Left lung (tissue), 4 donors: ENCODE measurements at regions not wholly inside any gene's neighbourhood (a gene's known extent, or its start where the extent isn't known, plus 50 kb on each side); places are given as distances from the start of the nearest gene placed in this dataset.
"Not testable (repeated sequence)": the region's sequence is repeated elsewhere in the genome, so short reads cannot be mapped to it uniquely, and the experiment has no call there.

Source experiments
- ATAC-seq: fragments of 200-7000 bp; cut with Tn5 transposase; one replicate; pipeline ENCODE4 v1.9.1; 2020; ENCODE audit warnings: moderate library complexity
- DNase-seq, 4 donors: peaks; one replicate each; pipeline ENCODE4 v3.0.0-alpha.2; 2013 to 2020
- H3K27ac ChIP-seq, 2 donors: fragments of 200-600 bp; sonication (generic) in 1 of 2; one replicate each; pipeline versions ENCODE4 v1.5.0 to v1.8.0; 2020 to 2021
- H3K27me3 ChIP-seq, 2 donors: fragments of 200-600 bp; sonication (generic) in 1 of 2; one replicate each; pipeline versions ENCODE4 v1.5.0 to v1.8.0; 2020 to 2021
- H3K36me3 ChIP-seq, 2 donors: fragments of 200-600 bp; sonication (generic) in 1 of 2; one replicate each; pipeline versions ENCODE4 v1.5.0 to v1.8.0; 2020 to 2021
- H3K4me1 ChIP-seq, 2 donors: fragments of 200-600 bp; one replicate each; pipeline ENCODE4 v1.8.0; 2021
- H3K4me3 ChIP-seq, 2 donors: fragments of 200-600 bp; sonication (generic) in 1 of 2; one replicate each; pipeline versions ENCODE4 v1.5.0 to v1.8.0; 2020 to 2021; ENCODE audit warnings: mild to moderate bottlenecking in 1 of 2
- H3K9me3 ChIP-seq, 2 donors: fragments of 200-600 bp; sonication (generic) in 1 of 2; one replicate each; pipeline versions ENCODE4 v1.5.0 to v1.8.0; 2020 to 2021
- CTCF ChIP-seq, 2 donors: fragments of 200-600 bp; sonication (generic) in 1 of 2; IDR thresholded peaks; one replicate each; pipeline versions ENCODE4 v1.5.0 to v1.8.0; 2021; ENCODE audit warnings: antibody characterized with exemption in 2 of 2
- intact Hi-C, 2 donors: fragments of 100-400 bp; cut with DNase I; formaldehyde crosslinking; loops; one replicate each; pipeline versions ENCODE4 v1.11.2 to v1.14.2; 2022
- donor health status: DM: no; HTN: yes; CAD: no.
- donor health status: DM: no; HTN: no; CAD: no.

- DNase-seq, H3K4me3 ChIP-seq, H3K36me3 ChIP-seq, H3K4me1 ChIP-seq, ATAC-seq, intact Hi-C loops, H3K27me3 ChIP-seq, H3K27ac ChIP-seq, H3K9me3 ChIP-seq: not testable (repeated sequence)
These were observed 215.0 kb downstream of the STIM2 start for GRCh38 chr4:27075603-27076002.

- no peak for ATAC-seq
- no peak for TF ChIP-seq CTCF (IDR thresholded peaks at IDR 0.05)
- H3K27ac ChIP-seq: no peak overlapping the region
These were observed 218.4 kb downstream of the STIM2 start for GRCh38 chr4:27078934-27079455.

GRCh38 chr4:27081675-27082586 is 221.3 kb downstream of the STIM2 start:
- ATAC-seq (no peak), DNase-seq (no peak)
- Histone ChIP-seq H3K27me3 (peaks cover 15 to 39% of the 10 kb centered on the region in 2 donors), H3K27ac (no peak overlapping the region), H3K4me1 (peaks cover 0 to 8% of the 10 kb centered on the region in 2 donors), H3K9me3 (no peaks in the 10 kb centered on the region), H3K36me3 (no peaks in the 10 kb centered on the region), H3K4me3 (no peak overlapping the region)
- TF ChIP-seq CTCF (IDR thresholded peaks at IDR 0.05): no peak
- intact Hi-C loops: no loop called here

More at GRCh38 chr4:27078934-27079455, 218.4 kb downstream of the STIM2 start:
- Histone ChIP-seq H3K4me3 (no peak overlapping the region), H3K4me1 (no peaks in the 10 kb centered on the region), H3K27me3 (peaks cover 0 to 9% of the 10 kb centered on the region in 2 donors), H3K36me3 (no peaks in the 10 kb centered on the region), H3K9me3 (no peaks in the 10 kb centered on the region)
- DNase-seq: no peak
- intact Hi-C loops: no loop called here

GRCh38 chr4:27082776-27083175 is 222.1 kb downstream of the STIM2 start:
- Histone ChIP-seq H3K36me3 (no peaks in the 10 kb centered on the region), H3K9me3 (no peaks in the 10 kb centered on the region), H3K4me3 (no peak overlapping the region), H3K27me3 (peaks cover 15 to 46% of the 10 kb centered on the region in 2 donors), H3K4me1 (peaks cover 0 to 8% of the 10 kb centered on the region in 2 donors), H3K27ac (no peak overlapping the region)
- DNase-seq: no peak
- TF ChIP-seq CTCF (IDR thresholded peaks at IDR 0.05): no peak
- intact Hi-C loops: no loop called here
- ATAC-seq: no peak

- intact Hi-C loops: no loop called here
- H3K4me3 ChIP-seq: no peak overlapping the region
- H3K27me3 ChIP-seq: peaks cover 15 to 59% of the 10 kb centered on the region in 2 donors
- H3K27ac ChIP-seq: no peak overlapping the region
- TF ChIP-seq CTCF (IDR thresholded peaks at IDR 0.05): no peak
- no peaks in the 10 kb centered on the region for H3K36me3 ChIP-seq
- peaks cover 0 to 8% of the 10 kb centered on the region in 2 donors for H3K4me1 ChIP-seq
- peak; percentile 74 for ATAC-seq
- no peaks in the 10 kb centered on the region for H3K9me3 ChIP-seq
- DNase-seq: peak in 2 of 4 donors; percentile 36 to 81
These were observed 224.2 kb downstream of the STIM2 start for GRCh38 chr4:27084685-27085361.
